HG03342 (cell line): ENCODE measurements at regions not wholly inside any gene's neighbourhood (a gene's known extent, or its start where the extent isn't known, plus 50 kb on each side); places are given as distances from the start of the nearest gene placed in this dataset.
"Not testable (repeated sequence)": the region's sequence is repeated elsewhere in the genome, so short reads cannot be mapped to it uniquely, and the experiment has no call there.

Experiments used
- ATAC-seq: cut with Tn5 transposase; IDR thresholded peaks from one replicate; pipeline ENCODE4 v1.9.1; 2021; ENCODE audit warnings: mild to moderate bottlenecking, moderate library complexity; ENCODE audit not compliant: unreplicated experiment

DNA sequence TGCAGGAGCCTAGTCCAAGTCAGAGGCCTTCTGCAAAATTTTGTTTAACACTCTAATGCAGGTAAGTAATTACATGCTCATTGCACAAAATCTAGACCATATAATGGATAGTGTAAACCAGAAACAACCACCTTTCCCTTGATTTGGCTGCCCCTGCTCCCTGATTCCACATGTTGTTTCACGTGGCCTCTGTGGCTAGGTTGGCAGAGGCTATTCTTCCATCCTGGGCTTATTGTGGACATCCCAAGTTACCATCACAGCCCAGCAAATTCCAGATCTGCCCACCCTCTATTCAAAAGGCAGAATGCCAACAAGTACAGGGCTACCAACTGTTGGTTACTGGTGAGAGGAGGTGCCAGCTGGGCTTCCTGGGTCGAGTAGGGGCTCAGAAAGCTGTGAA, 794.5 kb upstream of the GRM7 start:
- ATAC-seq = no peak

DNA sequence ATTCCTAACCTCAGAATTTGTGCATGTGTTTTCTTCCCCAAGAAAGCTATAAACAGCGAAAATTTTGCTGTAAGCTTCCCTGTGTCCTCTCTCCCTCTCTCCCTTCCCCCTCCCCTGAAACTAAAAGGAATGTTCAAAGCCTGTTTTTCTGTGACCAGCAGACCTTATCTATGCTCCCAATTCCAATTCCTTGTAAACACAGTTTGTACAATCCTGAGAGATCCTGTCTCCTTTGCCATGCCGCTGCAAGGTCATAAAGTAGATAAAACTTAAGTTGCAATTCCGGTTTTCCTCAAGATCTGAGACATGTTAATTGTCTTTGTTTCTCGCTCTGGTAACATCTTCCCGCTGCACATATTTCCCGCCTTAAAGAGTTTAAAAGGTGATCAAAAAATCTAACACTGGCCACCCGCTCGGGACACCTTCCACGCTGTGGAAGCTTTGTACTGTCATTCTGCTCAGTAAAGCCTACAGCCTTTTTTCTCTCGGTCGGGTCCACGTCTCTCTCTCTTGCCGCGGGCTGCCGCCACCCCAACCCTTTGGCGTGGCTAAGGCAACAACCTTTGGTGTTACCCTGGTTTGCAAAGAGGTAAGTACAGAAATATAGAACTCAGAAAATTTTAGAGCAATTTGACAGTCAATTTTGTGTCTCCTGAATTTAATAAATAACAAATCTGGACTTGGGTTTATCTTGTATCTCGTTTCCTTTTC, 793.9 kb upstream of the GRM7 start:
- ATAC-seq = not testable (repeated sequence)

DNA sequence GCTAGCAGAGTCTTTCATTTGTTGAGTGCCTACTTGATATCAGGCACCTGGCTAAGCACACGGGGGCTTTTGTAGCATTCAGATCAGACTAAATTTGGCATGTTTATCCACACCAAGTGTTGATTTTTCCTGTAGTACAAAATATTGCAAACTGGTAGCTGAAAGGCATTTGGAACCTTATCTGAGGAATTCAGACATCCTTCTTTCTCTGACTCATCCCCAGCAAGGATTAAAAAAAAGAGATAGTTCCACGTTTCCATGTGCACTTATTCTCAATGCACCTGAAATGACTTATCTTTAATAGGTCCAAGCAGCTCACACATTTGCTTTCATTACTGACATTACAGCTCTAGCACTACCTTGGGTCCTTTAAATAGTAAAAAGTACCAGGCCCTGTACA, 786.0 kb upstream of the GRM7 start:
- ATAC-seq = no peak

DNA sequence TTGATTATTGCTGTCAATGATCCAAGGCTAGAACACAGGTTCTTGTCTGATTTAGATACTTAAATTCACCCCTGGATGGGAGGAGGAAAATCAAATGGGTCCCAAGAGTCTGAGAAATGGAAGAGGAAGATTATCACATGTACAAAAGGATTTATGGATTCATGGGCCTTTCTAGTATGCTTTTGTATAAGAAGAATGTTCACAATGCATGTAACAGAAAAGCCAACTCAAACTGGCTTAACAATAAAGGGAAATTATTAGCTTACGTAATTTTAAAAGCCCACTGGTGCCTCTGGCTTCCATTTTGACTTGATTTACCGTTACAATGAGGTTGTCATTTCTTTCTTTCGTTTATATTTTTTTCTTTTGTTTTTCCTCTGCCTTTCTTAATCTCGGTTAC, 782.5 kb upstream of the GRM7 start:
- no peak for ATAC-seq

DNA sequence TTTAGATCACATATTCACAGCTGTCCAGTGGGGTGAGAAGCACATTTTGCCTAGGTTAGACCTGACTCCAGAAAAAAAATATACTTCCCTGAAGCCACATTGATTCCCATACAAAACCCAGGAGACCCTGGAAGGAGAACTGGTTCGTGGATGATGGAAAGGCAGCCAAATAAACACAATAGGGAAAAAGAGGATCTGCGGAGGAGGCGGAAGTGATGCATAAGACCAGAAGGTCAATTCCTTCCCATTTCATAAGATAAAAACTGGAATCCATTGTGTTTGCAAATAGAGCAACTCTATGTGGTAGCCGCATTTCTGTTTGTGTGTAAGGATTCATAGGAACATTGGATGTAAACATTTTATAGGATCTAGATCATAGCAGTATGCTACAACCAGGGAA, 781.9 kb upstream of the GRM7 start:
- no peak for ATAC-seq

DNA sequence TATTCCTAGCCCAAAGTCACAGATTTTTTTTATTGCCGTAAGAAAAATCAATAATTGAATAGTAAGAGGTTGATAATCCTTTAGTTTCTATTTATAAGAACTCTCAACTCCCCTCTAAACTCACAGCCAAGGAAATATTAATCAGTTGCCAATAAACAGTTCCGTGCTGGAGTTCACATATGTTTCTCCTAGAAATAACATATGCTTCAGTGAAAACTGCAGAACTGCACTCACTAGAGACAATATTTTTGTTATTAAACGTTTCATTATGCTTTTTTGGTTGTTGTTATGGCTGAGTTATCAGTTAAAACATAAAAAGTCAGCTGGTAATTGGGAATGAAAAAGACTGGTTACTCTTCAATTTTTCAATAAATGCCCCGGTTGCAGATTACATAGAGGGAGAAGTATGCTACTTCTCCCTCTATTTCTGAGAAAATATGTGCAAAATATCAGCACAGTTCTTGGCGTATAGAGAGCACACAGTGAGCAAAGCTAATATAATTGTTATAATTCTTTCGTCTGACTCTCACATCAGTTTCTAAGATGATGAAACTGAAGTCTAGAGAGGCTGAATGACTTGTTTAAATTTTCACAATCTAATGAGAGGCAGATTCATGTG, 781.2 kb upstream of the GRM7 start:
- ATAC-seq = no peak

DNA sequence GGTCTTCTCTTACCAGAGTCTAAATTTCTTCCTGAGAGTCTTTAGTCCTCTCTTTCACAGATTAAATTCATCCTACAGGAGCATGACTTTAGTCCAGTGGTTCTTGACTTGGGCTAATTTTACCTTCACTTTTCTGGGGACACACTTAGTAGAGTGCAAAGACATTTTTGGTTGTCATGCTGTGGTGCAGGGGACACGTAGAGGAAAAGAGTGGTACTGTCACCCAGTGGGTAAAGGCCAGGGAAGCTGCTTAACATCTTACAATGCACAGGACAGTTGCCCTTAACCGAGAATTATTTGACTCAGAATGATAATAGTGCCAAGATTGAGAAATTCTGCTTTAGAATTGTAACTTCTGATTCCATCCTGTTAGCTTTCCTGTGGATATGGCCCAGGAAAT, 772.5 kb upstream of the GRM7 start:
- ATAC-seq = no peak

DNA sequence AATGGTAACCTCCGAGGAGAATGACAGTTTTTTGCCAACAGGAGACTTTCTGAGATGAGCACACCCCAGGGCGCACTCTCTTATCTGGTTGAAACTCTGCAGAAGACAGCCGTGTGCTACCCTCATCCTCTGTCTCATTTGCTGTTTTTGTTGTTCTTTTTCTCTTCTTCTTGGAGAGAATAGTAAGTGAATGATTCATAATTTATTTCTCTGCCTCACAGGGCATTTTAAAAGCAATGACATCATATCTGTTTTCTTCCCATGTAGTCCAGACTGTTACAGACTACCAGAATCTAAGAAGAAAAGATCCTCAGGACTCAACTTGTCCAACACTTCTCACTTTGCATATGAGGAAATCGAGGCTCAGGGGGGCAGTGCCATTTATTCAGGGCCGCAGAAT, 771.1 kb upstream of the GRM7 start:
- ATAC-seq = no peak

DNA sequence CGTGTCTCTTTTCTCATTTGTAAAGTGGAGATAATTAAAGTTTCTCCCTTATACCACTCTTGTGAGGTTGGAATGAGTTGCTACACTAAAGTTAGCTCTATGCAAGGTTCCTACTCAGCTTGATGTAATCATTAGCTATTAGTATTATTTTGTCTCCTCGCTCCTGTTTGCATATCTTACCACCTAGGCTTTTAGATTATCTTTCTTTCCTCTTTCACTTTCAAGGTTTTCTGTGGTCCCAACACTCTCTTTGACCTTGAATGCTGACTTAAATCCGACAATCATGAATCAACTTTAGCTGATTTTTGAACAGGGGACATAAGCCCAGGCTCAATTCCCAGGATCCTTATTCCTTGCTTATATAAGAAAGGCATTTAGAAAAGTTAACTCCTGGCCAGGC, 769.7 kb upstream of the GRM7 start:
- no peak for ATAC-seq

DNA sequence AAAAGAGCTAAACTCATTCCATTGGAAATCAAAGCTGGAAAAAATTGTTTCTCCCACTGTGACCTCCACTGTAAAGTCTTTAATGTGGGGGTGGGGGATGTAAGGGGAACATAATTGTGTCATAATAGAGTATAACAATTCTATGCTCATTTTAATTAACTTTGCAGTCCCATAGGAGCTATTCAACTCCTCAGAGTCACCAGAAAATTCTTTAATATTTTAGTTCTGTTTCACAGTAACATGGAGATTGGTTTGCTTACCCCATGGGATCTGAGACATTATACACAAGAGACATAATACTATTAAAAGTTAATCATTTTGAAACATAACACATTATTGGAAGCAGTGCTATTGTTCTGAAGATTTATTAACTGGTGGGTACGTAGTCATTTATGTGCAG, 765.9 kb upstream of the GRM7 start:
- ATAC-seq = no peak

DNA sequence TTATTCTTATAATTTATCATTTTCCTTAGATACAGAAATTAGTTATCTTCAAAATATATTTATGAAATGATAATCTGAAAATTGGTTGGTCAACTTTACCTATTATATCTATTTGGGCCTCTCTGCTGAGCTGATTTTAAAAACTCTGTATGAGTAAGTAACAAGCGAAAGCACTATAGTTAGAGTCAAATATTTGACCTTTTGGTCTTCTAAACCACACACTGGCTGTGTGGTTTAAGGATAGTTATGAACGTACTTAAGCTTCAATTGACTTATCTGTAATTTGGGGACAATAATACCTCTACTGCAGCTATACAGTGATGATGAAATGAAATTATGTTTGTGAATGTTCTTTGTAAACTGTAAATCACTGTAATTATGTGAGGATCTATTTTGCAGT, 763.9 kb upstream of the GRM7 start:
- no peak for ATAC-seq

DNA sequence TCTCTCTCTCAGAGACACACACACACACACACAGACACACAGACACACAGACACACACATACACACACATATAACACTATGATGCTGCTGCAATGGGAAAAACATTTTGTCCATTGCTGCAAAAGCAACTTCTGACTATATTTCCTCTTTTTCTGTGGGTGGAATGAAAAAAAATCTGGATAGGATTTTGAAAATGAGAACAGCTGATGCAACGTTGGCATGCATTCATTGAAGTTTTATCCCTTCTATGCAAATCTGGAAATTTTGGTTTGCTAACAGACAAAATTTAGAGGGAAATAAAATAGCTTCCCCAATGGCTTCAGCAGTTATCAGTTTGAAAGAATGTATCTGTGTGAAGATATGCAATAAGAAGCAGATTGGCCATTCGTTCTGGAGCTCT, 763.4 kb upstream of the GRM7 start:
- ATAC-seq = no peak

DNA sequence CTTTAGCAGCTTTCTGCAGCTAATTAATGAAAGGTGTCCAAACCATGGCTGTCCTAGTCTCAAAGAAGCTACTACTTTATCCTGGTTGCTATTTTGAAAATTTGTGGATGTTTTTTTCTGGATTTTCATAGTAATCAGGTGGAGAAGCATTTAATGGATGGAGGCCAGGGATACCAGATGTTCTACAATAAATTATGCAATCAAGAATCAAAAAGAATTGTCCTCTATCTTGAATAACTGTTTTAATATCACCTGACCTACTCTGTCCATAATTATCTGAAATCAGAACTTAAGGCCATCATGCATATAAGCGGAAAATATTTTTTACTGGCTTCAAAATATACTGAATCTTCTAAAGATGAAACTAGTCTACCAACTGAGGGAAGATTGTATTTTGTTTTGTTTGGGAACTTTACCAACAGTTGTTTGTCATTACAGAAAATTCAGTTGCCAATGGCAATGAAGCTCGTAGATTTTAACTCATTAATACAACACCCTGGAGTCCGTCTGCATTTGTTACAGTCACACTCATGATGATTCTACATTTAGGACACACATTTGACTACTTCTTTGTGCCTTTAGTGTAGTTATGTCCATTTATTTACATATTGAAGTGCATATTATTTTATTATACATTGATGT, 762.3 kb upstream of the GRM7 start:
- ATAC-seq = no peak

DNA sequence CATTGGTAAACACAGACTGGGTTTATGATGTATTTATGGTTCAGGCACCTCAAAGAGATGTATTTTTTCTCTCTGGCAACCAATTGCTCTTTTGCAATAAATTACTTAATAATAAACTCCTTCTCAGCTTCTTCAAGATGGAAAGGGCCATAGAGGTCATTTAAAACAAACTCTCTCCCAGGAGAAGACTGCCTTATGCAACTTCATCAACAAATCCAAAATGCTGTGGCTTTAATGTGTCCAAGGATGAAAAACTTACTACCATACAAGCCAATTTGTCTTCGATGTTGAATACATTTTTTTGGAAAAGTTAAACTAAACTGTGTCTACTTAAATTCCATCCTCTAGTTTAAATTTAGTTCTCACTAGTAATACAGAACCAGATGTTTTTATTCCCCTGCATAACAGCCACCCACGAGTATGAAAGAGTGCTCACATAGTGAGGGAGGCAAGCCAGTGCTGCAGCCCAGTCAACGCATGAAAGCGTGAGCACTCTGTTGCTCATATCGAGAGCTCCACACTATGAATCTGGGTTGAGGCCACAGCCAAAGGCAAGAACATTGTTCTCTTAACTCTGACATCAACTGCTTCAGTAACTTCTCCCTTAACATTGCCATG, 761.3 kb upstream of the GRM7 start:
- no peak for ATAC-seq

DNA sequence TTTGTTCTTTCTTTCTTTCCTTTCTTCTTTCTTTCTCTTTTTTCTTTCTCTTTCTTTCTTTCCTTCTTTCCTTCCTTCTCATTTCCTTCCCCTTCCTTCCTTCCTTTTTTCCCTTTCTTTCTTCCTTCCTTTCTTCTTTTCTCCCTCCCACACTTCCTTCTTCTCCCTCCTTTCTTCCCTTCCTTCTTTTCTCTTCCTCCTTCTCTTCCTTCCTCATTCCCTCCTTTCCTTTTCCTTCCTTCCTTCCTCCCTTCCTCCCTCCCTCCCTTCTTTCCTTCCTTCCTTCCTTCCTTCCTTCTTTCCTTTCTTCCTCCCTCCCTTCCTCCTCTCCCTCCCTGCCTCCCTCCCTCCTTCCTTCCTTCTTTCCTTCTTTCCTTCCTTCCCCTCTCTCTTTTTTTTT, 755.7 kb upstream of the GRM7 start:
- no peak for ATAC-seq

DNA sequence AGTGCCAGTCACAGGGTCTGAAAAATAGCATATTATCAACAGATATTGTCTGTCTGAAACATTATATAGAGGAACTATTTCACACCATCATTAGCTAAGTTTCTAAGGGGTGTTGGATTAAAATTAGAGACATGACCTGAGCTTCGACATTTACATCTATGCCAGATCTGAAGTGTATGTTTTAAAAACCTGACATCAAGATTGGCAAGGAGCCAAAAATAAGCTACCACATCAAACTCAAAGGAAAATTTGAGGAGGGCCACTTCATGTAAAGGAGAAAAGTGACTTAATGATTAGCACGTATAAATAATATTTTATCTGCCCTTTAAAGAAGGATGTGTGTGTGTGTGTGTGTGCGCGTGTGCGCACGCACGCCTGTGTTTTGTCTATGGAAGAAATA, 752.0 kb upstream of the GRM7 start:
- ATAC-seq = no peak

DNA sequence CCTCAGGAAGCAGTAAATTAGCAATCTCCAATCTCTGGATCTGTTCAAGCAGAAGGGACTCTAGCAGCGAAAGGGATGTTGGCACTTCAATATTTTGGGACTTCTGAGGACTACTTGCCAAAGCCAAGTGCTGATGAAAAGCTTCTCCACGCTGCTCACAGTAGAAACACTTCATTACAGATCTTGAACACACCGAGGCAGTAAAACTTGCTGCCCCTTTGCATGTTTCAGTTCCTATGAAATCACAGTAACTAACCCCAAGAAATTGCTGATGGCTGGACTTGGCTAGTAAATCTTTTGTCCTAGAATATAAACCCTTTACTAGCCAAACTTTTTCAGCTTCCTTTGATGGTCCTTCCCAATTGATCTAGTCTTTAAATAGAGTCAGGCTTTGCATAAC, 750.5 kb upstream of the GRM7 start:
- ATAC-seq = no peak

DNA sequence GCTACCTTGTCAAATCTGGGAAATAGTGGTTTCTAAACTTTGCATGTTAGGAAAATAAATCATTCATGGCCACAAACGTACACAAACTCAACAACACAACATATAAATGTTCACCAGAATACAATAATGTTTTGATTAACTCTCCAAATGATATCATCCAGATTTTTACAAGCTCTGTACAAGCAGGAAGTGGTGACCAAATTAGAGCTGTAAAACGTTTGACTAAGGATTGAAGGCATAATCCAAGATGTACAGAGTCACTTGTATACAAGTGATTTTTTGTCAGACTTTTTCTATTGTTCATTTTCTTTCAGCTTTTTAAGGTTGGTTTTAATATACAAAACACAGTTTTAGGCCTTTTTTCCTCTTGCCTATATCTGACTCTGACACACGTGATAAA, 748.4 kb upstream of the GRM7 start:
- ATAC-seq = no peak

DNA sequence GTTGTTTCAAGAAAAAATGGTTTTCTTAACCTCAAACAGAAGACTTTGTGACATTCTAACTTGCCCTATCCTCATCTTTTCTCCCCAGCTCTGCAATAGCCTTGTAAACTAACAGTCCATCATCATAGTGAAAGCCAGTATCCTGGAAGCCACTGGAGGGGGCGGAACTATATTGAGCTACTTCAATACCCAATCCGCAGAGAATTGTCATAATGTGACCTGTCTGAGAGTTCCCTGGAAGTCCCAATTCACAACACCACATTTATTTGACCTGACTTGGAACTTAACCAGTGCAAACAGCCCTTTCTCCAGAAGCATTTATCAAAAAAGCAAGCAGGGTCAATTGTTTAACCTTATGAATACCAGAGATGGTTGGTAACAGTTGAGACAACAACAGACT, 747.6 kb upstream of the GRM7 start:
- no peak for ATAC-seq

DNA sequence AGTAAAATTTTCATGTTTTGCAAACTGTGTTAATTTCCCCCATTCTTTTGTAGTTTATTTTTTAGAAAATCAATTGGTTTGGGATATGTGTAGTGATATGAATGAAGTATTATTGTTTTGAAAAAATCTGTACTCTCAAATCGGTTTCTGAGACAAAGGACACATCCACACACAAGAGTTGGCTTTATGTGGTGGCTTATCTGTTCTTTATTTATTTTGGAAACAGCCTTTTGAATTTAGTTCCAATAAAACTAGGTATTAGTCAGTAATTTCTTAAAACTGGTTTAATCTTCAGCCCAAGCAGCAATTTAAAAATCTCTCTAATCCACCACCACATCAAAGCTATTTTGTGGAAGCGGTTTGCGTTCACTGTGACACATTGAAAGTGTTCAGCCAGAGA, 741.5 kb upstream of the GRM7 start:
- ATAC-seq = no peak

DNA sequence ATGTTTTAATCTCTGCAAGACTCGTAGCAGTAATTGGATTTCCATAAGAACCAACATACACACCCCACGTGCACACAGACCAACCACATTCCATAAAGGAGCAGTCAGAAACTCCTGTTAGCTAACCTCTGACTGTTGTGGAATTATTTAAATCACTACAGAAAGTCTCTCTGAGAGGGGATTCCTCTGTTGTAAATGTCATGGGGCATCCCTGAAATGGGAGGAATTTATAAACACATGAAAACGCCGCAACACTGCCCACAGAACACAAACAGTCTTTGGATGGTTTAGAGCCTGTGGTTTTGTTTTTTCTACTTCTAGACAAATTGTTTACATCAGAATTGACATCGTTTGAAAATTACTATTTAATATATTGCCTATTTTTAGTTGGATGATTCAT, 740.1 kb upstream of the GRM7 start:
- no peak for ATAC-seq

DNA sequence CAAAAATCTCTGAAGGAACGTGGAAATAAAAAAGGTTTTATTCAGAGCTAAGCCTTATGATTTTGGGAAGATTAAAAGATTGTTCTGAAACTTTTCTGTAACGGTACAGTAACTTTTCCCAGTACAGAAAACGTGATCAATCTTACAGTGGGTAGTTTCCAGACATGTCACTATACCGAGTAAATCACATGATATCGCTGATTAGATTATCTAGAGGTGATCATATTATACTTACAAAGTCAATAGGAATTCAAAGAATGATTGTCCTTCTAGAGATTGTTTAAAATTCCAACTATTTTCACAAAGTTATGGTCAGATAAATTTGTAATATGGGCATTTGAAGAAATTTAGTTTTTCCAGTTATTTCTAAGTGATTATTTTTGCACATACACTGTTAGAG, 736.0 kb upstream of the GRM7 start:
- ATAC-seq = no peak
